Glomerular endothelial cell (primary cell): ENCODE measurements at regions not wholly inside any gene's neighbourhood (a gene's known extent, or its start where the extent isn't known, plus 50 kb on each side); places are given as distances from the start of the nearest gene placed in this dataset.

Experiments
- DNase-seq: peaks from one replicate; pipeline ENCODE4 v3.0.0-alpha.2; 2011; ENCODE audit warnings: low read depth, low spot score; ENCODE audit errors: extremely low read depth

DNA sequence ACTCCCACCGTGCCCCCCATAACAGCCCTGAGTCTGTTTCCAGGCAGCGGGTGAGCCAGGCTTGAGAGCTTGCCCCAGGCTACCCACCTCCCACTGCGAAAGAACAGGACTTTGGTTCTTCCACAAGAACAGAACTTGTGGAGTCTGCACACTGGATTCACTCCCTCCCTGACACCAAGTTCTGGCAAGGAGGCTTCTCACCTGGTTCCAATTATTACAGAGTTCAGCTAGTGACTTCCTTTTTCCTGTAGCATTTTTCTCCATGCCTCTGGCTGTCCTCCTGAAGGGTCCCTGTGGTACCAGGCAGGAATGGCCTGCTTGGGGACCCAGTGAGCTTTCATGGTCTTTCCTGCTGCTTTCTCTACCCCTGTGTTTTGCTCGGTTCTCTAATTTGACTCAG lies 208.6 kb upstream of the SFRP2 start:
- DNase-seq: no peak

DNA sequence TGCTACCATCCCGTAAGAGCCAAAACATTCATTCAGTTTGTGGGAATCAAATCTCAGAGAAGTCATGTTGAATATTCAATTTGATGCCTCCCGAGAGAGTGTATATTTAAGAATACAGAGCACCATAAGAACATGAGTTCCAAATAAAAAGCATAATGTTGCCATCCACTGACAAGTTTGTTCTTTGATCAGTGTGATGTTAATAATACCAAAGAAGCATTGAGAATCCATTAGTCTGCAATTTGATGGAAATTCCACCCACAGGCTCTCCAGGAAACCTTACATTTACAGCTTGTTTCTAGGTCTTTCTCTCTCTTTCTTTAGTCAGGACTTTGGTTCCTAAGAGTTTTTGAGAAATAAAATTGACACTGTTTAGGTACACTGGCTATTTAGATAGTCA lies 200.6 kb upstream of the SFRP2 start:
- DNase-seq: no peak

- no peak for DNase-seq
Observed at GRCh38 chr4:153988492-153989363, 199.8 kb upstream of the SFRP2 start.

GRCh38 chr4:153987291-153987690 lies 198.4 kb upstream of the SFRP2 start:
- no peak for DNase-seq

DNA sequence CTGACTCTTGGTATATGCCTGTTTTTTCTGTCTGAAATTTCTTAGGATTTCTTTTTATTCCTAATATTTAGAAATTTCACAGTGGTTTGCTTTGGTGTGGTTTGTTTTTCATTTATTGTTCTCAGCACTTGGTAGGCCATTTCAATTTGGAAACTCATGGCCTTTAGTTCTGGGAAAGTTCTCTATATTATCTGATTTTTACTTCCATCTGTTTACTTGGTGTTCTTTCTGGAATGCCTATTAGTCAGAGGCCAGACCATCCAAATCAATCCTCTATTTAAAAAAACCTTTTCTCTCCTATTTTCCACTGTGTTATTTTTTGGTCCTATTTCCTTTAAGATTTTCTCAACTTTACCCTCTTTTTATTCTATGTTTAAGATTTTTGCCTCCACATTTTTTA lies 188.1 kb upstream of the SFRP2 start:
- DNase-seq: no peak

DNA sequence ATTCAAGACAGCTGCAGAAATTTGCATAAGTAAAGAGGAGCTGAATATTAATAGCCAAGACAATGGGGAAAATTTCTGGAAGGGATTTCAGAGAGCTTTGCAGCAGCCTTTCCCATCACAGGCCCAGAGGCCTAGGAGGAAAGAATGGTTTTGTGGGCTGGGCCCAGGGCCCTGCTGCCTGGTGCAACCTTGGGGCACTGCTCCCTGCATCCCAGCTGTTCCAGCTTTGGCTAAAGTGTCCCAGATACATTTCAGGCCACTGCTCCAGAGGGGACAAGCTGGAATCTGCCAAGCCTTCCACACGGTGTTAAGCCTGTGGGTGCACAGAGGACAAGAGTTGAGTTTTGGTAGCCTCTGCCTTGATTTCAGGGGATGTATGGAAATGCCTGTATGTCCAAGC lies 185.6 kb upstream of the SFRP2 start:
- DNase-seq: no peak

- DNase-seq: no peak
Observed at GRCh38 chr4:153973942-153974341, 185.1 kb upstream of the SFRP2 start.

- no peak for DNase-seq
Observed at GRCh38 chr4:153971899-153972298, 183.0 kb upstream of the SFRP2 start.

- no peak for DNase-seq
Observed at GRCh38 chr4:153970169-153970568, 181.3 kb upstream of the SFRP2 start.

GRCh38 chr4:153969542-153969941 lies 180.7 kb upstream of the SFRP2 start:
- DNase-seq: no peak

GRCh38 chr4:153966641-153967040 lies 177.8 kb upstream of the SFRP2 start:
- DNase-seq: no peak

- no peak for DNase-seq
Observed at GRCh38 chr4:153963216-153963615, 174.3 kb upstream of the SFRP2 start.

DNA sequence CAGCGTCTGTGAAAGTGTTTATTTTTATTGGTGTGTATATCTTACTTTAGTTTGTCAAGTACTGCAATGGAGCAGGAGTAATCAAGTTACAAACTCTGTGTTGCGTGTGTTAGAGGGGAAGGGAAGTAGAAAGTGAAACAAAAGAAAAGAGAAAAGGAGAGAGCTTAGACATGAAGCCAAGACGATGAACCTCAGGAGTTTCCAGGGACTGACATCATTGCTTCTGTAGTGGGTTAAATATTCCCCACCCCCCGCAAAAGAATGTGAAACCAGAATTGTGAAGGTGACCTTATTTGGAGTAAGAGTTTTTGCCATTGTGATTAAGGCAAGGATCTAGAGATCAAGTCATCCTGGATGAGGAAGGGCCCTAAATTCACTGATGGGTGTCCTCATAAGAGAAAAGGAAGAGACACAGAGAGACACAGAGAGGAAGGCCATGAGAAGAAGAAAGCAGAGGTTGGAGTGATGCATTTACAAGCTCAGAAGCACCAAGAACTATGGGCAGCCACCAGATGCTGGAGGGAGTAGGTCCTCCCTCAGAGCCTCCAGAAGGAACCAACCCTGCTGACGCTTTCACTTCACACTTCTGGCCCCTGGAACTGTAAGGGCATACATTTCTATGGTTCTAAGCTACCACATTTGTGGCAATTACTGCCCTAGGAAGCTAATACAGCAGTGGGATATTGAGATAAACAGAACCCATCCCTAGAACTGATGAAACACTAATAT lies 173.6 kb upstream of the SFRP2 start:
- no peak for DNase-seq

- DNase-seq: no peak
Observed at GRCh38 chr4:153955327-153955726, 166.4 kb upstream of the SFRP2 start.

GRCh38 chr4:153954654-153955053 lies 165.8 kb upstream of the SFRP2 start:
- no peak for DNase-seq

GRCh38 chr4:153950100-153950979 lies 161.5 kb upstream of the SFRP2 start:
- no peak for DNase-seq

GRCh38 chr4:153948041-153948440 lies 159.2 kb upstream of the SFRP2 start:
- DNase-seq: no peak

DNA sequence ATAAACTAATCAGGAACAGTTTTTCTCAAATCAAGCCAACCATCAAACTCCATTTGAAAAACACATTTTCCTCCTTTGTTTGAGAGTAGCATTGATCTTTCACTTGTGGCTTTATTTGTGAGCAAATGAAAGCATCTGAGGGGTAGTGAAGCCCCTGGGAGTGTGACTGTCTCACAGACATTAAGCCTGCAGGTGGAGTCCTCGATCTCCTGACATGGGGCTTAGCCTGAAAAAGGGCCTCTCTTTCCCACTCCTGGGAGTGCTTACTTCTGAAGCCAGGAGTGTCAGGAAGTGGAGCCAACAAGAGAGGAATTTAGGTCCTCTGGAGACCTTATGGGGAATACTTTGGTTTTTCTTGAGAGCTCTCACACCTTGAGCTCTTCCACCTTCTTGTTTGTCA lies 158.2 kb upstream of the SFRP2 start:
- DNase-seq: no peak

DNA sequence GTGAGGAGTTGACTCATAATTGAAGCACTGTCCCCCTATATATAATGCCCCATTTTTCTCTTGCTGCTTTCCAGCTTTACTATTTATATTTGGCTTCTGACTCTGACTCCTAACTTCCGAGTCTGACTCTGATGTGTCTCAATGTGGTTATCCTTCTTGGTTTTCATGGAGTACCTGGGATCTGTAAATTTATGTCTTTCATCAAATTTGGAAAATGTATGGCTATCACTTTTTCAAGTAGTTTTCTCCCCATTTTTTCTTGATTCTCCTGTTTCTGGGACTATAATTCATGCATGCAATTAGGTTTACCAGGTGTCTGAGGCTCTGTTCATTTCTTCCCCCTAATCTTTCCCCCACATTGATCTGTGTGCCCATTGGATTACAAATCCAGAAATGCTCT lies 156.8 kb upstream of the SFRP2 start:
- no peak for DNase-seq

GRCh38 chr4:153943738-153944415 lies 155.0 kb upstream of the SFRP2 start:
- DNase-seq: no peak

DNA sequence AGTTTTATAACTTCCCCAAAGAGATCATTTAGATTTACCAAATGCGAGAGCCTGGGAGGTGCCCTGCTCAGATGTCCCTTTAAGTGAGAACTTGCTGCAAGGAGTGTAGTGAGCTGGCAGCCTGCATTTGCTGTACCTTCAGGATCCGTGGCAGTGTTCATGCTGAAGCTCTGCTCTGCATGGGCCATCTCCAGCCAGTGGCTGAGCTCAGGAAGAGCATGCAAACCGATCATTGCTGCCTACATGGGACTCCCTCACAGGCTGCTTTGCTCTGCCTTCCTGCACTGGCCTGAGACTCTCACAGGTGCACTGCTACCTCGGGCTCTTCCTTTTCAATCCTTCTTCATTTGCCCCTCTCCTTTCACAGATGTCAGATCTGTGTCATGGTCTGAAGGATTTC lies 152.0 kb upstream of the SFRP2 start:
- DNase-seq: no peak
